HG03039 (cell line): ENCODE measurements at regions not wholly inside any gene's neighbourhood (a gene's known extent, or its start where the extent isn't known, plus 50 kb on each side); places are given as distances from the start of the nearest gene placed in this dataset.
"Not testable (repeated sequence)": the region's sequence is repeated elsewhere in the genome, so short reads cannot be mapped to it uniquely, and the experiment has no call there.

Experiments used
- ATAC-seq: cut with Tn5 transposase; IDR thresholded peaks from one replicate; pipeline ENCODE4 v1.9.1; 2021; ENCODE audit warnings: mild to moderate bottlenecking, moderate library complexity; ENCODE audit not compliant: unreplicated experiment

DNA sequence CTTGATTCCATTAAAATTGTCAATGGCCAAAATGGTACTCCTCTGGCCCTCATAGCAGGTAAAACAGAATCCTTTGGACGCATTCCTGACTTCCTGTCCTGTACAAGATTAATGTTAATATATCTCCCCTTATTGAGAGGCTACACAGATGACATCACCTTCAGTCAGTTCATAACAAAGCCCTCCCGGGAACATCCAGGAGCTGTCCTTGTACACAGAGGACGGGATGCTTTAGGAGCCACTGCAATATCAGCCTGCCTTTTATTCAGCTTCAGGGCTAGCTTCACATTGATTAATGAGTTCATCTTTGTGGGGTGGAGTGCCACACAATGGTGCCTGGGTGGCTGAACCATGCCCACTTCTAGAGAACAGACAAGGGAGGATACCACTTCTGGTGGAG, 235.1 kb downstream of the NRIP1 start:
- no peak for ATAC-seq

GRCh38 chr21:14827468-14827867, 237.3 kb downstream of the NRIP1 start:
- ATAC-seq = no peak

- no peak for ATAC-seq
Measured at GRCh38 chr21:14826630-14827029, 238.2 kb downstream of the NRIP1 start.

DNA sequence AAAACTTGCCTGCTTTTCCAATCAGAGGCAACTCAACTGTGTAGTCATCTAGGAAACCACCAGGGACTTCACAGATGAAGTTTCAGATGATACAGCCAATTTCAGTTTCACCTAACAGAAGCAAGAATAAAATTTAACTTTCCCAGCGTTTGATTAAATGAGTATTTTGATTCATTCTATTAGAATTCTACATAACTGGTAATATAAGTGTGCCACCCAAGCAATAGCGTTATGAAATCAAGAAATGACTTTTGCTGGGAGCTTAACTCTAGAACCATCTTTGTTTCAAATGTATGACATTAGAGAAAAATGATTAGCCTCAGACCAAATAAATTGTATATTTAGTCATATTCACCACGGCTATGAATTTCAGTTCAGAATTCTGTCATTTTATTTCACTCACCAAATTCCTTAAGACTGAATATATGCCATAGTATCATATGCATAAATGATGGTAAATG, 239.3 kb downstream of the NRIP1 start:
- peak; percentile 78 for ATAC-seq

GRCh38 chr21:14824126-14824525, 240.7 kb downstream of the NRIP1 start:
- no peak for ATAC-seq

GRCh38 chr21:14817311-14817710, 247.5 kb downstream of the NRIP1 start:
- no peak for ATAC-seq

GRCh38 chr21:14814991-14815390, 249.8 kb downstream of the NRIP1 start:
- ATAC-seq = no peak

GRCh38 chr21:14814282-14814681, 250.5 kb downstream of the NRIP1 start:
- no peak for ATAC-seq

DNA sequence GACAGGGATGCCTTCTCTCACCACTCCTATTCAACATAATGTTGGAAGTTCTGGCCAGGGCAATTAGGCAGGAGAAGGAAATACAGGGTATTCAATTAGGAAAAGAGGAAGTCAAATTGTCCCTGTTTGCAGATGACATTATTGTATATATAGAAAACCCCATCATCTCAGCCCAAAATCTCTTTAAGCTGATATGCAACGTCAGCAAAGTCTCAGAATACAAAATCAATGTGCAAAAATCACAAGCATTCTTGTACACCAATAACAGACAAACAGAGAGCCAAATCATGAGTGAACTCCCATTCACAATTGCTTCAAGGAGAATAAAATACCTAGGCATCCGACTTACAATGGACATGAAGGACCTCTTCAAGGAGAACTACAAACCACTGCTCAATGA, 258.1 kb upstream of the SAMSN1 start:
- ATAC-seq = not testable (repeated sequence)

GRCh38 chr21:14797543-14797942, 251.4 kb upstream of the SAMSN1 start:
- no peak for ATAC-seq

DNA sequence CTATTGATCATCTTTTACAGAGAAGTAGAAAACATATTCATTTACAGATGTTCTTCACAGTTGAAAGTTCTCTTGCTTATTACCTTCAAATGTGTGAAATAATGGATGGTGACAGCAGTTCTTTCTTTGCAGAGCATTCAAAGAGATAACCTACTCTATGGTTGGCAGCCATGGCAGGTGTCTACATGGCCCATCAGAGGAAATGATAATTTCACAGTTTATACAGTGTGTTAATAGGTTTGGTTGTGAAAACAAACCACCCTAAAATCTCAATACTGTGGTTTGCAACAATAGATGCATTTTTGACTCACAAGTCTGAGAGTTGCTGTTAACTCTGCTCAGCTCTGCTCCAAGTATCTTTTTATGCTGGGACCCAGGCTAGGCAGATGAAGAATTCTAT, 241.2 kb upstream of the SAMSN1 start:
- ATAC-seq = no peak

DNA sequence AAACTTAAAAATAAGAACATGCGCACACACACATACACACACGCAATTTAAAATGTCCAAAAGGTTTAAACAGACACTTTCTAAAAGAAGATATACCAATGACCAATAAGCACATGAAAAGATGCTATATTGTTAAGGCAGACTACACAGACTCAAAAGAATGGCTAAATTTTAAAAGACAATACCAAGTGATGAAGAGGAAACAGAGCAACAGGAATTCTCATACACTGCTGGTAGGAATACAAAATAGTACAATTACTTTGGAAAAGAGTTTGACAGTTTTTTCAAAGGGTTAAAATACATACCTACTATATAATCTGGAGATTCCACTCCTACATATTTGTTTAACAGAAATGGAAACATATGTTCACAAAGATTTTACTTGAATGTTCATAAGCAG, 239.6 kb upstream of the SAMSN1 start:
- ATAC-seq = no peak

- no peak for ATAC-seq
Measured at GRCh38 chr21:14773777-14774345, 227.7 kb upstream of the SAMSN1 start.

- ATAC-seq = no peak
Measured at GRCh38 chr21:14771593-14771992, 225.5 kb upstream of the SAMSN1 start.

GRCh38 chr21:14768042-14768441, 221.9 kb upstream of the SAMSN1 start:
- ATAC-seq = no peak

DNA sequence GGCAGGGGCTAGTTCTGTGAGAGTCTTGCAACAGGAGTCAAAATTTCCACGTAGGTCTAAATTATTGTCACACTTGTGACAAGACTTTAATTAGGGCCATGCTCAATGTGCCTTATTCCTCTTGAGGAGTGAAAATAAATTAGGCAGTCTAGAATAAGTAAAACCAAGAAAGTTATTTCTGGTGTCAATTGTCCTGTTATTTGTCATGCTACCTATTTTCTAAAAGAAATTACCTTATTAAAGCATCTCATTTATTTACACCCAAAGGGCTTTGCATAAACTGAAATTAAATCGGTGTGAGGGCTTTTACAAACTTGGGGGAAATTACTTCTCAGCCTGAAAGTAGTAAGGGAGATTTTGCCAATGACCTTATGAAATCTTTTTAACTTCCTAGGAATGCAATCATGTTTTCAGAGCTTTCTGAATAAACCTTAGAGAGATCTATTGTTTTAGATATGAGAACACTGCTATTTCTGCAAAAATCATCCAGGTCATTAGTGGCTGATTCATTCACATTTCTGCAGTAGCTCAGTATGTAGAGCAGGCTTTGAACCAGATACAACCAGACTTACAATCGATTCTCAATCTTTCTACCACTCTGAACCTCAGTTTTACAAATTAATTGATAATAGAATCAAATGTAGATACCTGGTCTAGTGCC, 221.2 kb upstream of the SAMSN1 start:
- no peak for ATAC-seq

DNA sequence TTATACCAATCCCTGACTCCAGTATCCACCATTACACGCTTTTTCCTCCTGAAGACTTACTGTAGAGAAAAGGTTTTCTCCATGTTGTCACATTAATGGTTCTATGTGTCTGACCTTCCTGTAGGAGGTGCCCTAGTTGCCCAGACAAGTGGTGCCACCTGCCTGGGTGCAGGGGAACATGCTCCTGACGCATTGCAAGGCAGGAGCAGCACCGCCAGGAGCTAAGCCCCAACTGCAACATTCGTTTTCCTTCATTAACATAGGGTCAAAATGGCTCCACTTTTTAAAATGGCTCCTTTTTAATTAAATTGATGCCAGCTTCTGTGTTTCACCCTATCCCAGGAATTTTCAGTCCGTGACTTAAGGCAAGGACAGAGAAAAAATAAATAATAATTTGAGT, 220.1 kb upstream of the SAMSN1 start:
- no peak for ATAC-seq

GRCh38 chr21:14763695-14764064, 217.6 kb upstream of the SAMSN1 start:
- peak; percentile 17 for ATAC-seq

DNA sequence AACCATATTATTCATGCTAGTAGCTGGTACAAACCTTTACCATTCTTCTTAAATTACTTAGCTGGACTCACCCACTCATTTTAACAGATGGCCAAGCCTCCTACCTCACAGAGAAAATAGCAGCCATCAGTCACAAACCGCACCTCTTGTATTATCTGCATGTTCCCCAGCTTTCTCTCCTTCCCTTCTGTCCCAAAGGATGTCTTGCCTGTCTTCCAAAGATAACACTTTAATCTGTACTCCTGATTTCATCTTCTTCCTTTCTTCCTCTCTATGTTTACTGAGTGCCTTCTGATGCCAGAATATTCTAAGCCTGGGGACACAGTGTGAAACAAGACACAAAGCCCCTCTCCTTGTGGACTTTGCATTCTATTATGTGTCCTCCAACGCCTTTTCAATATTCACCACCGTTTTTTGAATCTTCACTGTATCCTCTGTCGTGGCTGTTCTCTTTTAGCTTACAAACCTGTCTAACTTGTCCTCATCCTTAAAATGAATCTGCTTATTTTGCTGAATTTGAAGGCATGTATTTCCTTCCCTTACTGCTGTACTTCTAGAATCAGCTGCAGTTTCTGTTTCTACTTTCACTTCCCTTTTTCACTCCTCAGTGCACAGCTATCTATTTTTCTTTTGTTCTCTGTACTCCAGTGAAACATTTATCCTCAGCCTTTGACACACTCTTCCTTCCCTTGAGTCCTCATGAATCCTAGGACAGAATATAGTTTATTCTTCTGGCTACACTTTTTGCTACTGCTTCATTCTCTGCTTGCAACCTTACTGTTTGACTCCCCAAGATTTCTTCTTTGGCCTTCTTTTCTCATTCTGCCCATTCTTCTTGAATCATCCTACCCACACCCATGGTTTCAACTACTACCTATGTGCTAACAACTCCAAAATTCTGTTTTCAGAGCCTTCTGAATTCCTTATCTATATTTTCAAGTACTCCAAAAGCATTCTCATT, 216.9 kb upstream of the SAMSN1 start:
- ATAC-seq = peak; percentile 96

DNA sequence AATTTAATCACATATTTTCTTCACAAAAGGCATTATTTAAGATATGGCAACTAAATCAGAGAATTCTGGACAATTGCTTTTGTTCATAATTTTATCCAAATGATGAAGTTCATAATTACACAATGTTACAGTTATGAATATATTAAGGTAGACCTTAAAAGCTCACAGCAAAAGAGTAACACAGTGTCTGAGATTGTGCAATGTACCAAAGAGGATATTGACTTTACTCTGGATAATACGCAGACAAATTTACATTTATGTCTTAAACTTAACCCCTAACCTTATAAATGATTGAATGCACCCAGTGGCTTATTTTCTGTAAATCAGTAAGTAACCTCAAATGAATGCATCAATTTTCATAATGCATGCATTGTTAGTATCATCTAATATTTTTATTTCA, 216.2 kb upstream of the SAMSN1 start:
- ATAC-seq = no peak

DNA sequence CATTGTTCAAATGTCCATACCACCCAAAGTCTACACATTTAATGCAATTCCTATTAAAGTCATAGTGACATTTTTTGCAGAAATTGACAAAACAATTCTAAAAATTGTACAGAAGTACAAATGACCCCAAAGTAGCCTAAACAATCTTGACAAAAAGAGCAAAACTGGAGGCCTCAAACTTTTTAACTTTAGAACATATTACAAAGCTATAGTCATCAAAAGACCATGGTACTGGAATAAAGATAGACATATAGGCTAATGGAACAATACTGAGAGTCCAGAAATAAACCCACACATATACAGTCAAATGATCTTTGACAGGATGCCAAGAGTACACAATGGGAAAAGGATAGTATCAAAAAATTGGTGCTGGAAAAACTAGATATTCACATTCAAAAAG, 213.2 kb upstream of the SAMSN1 start:
- ATAC-seq = no peak

- ATAC-seq = no peak
Measured at GRCh38 chr21:14758849-14759248, 212.7 kb upstream of the SAMSN1 start.
